HG02870 (cell line): ENCODE measurements at regions not wholly inside any gene's neighbourhood (a gene's known extent, or its start where the extent isn't known, plus 50 kb on each side); places are given as distances from the start of the nearest gene placed in this dataset.
"Not testable (repeated sequence)": the region's sequence is repeated elsewhere in the genome, so short reads cannot be mapped to it uniquely, and the experiment has no call there.

Source experiments
- ATAC-seq: cut with Tn5 transposase; IDR thresholded peaks from one replicate; pipeline ENCODE4 v1.9.1; 2021; ENCODE audit warnings: mild to moderate bottlenecking, moderate library complexity; ENCODE audit not compliant: unreplicated experiment

- no peak for ATAC-seq
Measured at GRCh38 chr7:17396692-17397091, 98.2 kb downstream of the AHR start.

- ATAC-seq, result peak; percentile 71
Measured at GRCh38 chr7:17401791-17402627, 103.6 kb downstream of the AHR start.

GRCh38 chr7:17402628-17403278 lies 104.3 kb downstream of the AHR start:
- ATAC-seq, result peak; percentile 71

GRCh38 chr7:17404006-17404405 lies 105.6 kb downstream of the AHR start:
- no peak for ATAC-seq

- no peak for ATAC-seq
Measured at GRCh38 chr7:17405786-17406185, 107.3 kb downstream of the AHR start.

- ATAC-seq, result no peak
Measured at GRCh38 chr7:17406738-17407137, 108.3 kb downstream of the AHR start.

GRCh38 chr7:17407229-17407628 lies 108.8 kb downstream of the AHR start:
- no peak for ATAC-seq

- ATAC-seq, result no peak
Measured at GRCh38 chr7:17408245-17408903, 109.9 kb downstream of the AHR start.

- no peak for ATAC-seq
Measured at GRCh38 chr7:17408904-17409290, 110.4 kb downstream of the AHR start.

- no peak for ATAC-seq
Measured at GRCh38 chr7:17411922-17412321, 113.5 kb downstream of the AHR start.

GRCh38 chr7:17412883-17413282 lies 114.4 kb downstream of the AHR start:
- no peak for ATAC-seq

GRCh38 chr7:17415955-17416354 lies 117.5 kb downstream of the AHR start:
- no peak for ATAC-seq

- not testable (repeated sequence) for ATAC-seq
Measured at GRCh38 chr7:17420308-17421015, 122.0 kb downstream of the AHR start.

- no peak for ATAC-seq
Measured at GRCh38 chr7:17421941-17422340, 123.5 kb downstream of the AHR start.

GRCh38 chr7:17422966-17423365 lies 124.5 kb downstream of the AHR start:
- ATAC-seq, result no peak

GRCh38 chr7:17427924-17428323 lies 129.5 kb downstream of the AHR start:
- no peak for ATAC-seq

- no peak for ATAC-seq
Measured at GRCh38 chr7:17429579-17429978, 131.1 kb downstream of the AHR start.

- no peak for ATAC-seq
Measured at GRCh38 chr7:17432793-17433192, 134.3 kb downstream of the AHR start.

- ATAC-seq, result no peak
Measured at GRCh38 chr7:17434191-17434590, 135.7 kb downstream of the AHR start.

GRCh38 chr7:17434841-17435692 lies 136.6 kb downstream of the AHR start:
- ATAC-seq, result no peak
